GM23338 (cell line): ENCODE measurements at regions not wholly inside any gene's neighbourhood (a gene's known extent, or its start where the extent isn't known, plus 50 kb on each side); places are given as distances from the start of the nearest gene placed in this dataset.

Experiments
- ATAC-seq: fragments of 200-7000 bp; cut with Tn5 transposase; 3 replicates; pipeline ENCODE4 v1.9.1; 2020
- DNase-seq: peaks from one replicate; pipeline ENCODE4 v3.0.0-alpha.2; 2015; ENCODE audit warnings: low spot score
- H2AFZ ChIP-seq: fragments of 200-600 bp; sonication (generic); 2 replicates; pipeline ENCODE4 v1.8.0; 2016; ENCODE audit warnings: antibody characterized with exemption, mild to moderate bottlenecking, moderate library complexity
- H3F3A ChIP-seq: fragments of 200-600 bp; sonication (generic); replicated peaks from 2 replicates; pipeline ENCODE4 v1.8.0; 2017; ENCODE audit warnings: antibody characterized with exemption, mixed run types, low read depth
- H3K27ac ChIP-seq: fragments of 200-600 bp; sonication (generic); 2 replicates; pipeline ENCODE4 v1.6.1; 2016; ENCODE audit warnings: low read depth
- H3K27me3 ChIP-seq: fragments of 200-600 bp; sonication (generic); 2 replicates; pipeline ENCODE4 v1.8.0; 2016; ENCODE audit warnings: mild to moderate bottlenecking, mixed run types, moderate library complexity; ENCODE audit not compliant: insufficient read depth
- H3K36me3 ChIP-seq: fragments of 200-600 bp; sonication (generic); 2 replicates; pipeline ENCODE4 v1.8.0; 2016; ENCODE audit warnings: mild to moderate bottlenecking; ENCODE audit not compliant: insufficient read depth
- H3K4me1 ChIP-seq: fragments of 200-600 bp; sonication (generic); 2 replicates; pipeline ENCODE4 v1.8.0; 2016; ENCODE audit warnings: mild to moderate bottlenecking, moderate library complexity; ENCODE audit not compliant: insufficient read depth
- H3K4me2 ChIP-seq: fragments of 200-600 bp; sonication (generic); 2 replicates; pipeline ENCODE4 v1.7.1; 2017; ENCODE audit warnings: mixed run types
- H3K4me3 ChIP-seq: fragments of 200-600 bp; sonication (generic); 2 replicates; pipeline ENCODE4 v1.6.1; 2016; ENCODE audit warnings: mixed run types
- H3K79me2 ChIP-seq: fragments of 200-600 bp; sonication (generic); replicated peaks from 2 replicates; pipeline ENCODE4 v1.8.0; 2017; ENCODE audit warnings: mild to moderate bottlenecking; ENCODE audit not compliant: insufficient read depth
- H3K9me2 ChIP-seq: fragments of 200-600 bp; sonication (generic); 2 replicates; pipeline ENCODE4 v1.8.0; 2017; ENCODE audit not compliant: insufficient read depth
- H4K20me1 ChIP-seq: fragments of 200-600 bp; sonication (generic); replicated peaks from 2 replicates; pipeline ENCODE4 v1.8.0; 2017; ENCODE audit warnings: mild to moderate bottlenecking; ENCODE audit not compliant: insufficient read depth
- H3K27ac Mint-ChIP-seq: 2 replicates; pipeline ENCODE4 v1.8.0; 2020; ENCODE audit warnings: inconsistent platforms, mild to moderate bottlenecking, moderate library complexity, mixed read lengths
- H3K27me3 Mint-ChIP-seq: 3 replicates; pipeline ENCODE4 v1.8.0; 2022; ENCODE audit warnings: low read depth, mild to moderate bottlenecking, moderate library complexity, mixed read lengths, inconsistent platforms; ENCODE audit not compliant: insufficient read depth, poor library complexity
- H3K36me3 Mint-ChIP-seq: 3 replicates; pipeline ENCODE4 v1.8.0; 2021; ENCODE audit warnings: low read depth, mild to moderate bottlenecking, inconsistent platforms, moderate library complexity, mixed read lengths
- H3K4me1 Mint-ChIP-seq: 3 replicates; pipeline ENCODE4 v1.8.0; 2020; ENCODE audit warnings: mild to moderate bottlenecking, inconsistent platforms, mixed read lengths
- H3K4me3 Mint-ChIP-seq: 3 replicates; pipeline ENCODE4 v1.8.0; 2021; ENCODE audit warnings: moderate library complexity, mild to moderate bottlenecking, inconsistent platforms, mixed read lengths
- H3K9me3 Mint-ChIP-seq: 3 replicates; pipeline ENCODE4 v1.8.0; 2020; ENCODE audit warnings: moderate library complexity, mild to moderate bottlenecking, inconsistent platforms, mixed read lengths
- CREB1 ChIP-seq: fragments of 250-450 bp; sonication (Bioruptor Pico); IDR thresholded peaks from 2 replicates; pipeline ENCODE4 v1.5.0; 2020; ENCODE audit warnings: low read depth, mild to moderate bottlenecking, moderate library complexity
- EZH2phosphoT487 ChIP-seq: fragments of 200-600 bp; sonication (generic); IDR thresholded peaks from one replicate; pipeline ENCODE4 v1.8.1; 2018; ENCODE audit warnings: antibody characterized with exemption; ENCODE audit not compliant: unreplicated experiment
- NANOG ChIP-seq: IDR thresholded peaks from 2 replicates; pipeline ENCODE4 v1.6.1; 2016; ENCODE audit warnings: antibody characterized with exemption, borderline replicate concordance
- POLR2AphosphoS5 ChIP-seq: IDR thresholded peaks from 2 replicates; pipeline ENCODE4 v1.6.1; 2016; ENCODE audit warnings: antibody characterized with exemption, low read depth
- REST ChIP-seq: IDR thresholded peaks from one replicate; pipeline ENCODE4 v1.6.1; 2018; ENCODE audit warnings: antibody characterized with exemption; ENCODE audit not compliant: unreplicated experiment
- STAT1 ChIP-seq: IDR thresholded peaks from one replicate; pipeline ENCODE4 v1.6.1; 2016; ENCODE audit warnings: antibody characterized with exemption; ENCODE audit not compliant: unreplicated experiment
- ZNF462 ChIP-seq: fragments of 250-450 bp; sonication (Bioruptor Pico); IDR thresholded peaks from 2 replicates; pipeline ENCODE4 v1.5.0; 2020; ENCODE audit warnings: mild to moderate bottlenecking, moderate library complexity

GRCh38 chr5:8123559-8123958, 254.6 kb downstream of the MTRR start (continued):
- TF ChIP-seq ZNF462: no peak
- no peak for TF ChIP-seq CREB1 (CRISPR knock-in tag)
- no peak for TF ChIP-seq EZH2phosphoT487

- Histone ChIP-seq H3K79me2 (no peaks in the 10 kb centered on the region), H3K36me3 (no peaks in the 10 kb centered on the region), H4K20me1 (no peaks in the 10 kb centered on the region), H3K4me3 (no peak overlapping the region), H3K9me2 (no peaks in the 10 kb centered on the region), H2AFZ (no peak overlapping the region), H3F3A (no peaks in the 10 kb centered on the region), H3K4me2 (no peak overlapping the region), H3K27ac (no peak overlapping the region), H3K27me3 (no peaks in the 10 kb centered on the region), H3K4me1 (no peaks in the 10 kb centered on the region)
- H3K27ac Mint-ChIP-seq: no peak overlapping the region
- H3K27me3 Mint-ChIP-seq: peaks cover 3% of the 10 kb centered on the region
- ATAC-seq (no peak), DNase-seq (no peak)
- H3K9me3 Mint-ChIP-seq: no peaks in the 10 kb centered on the region
- no peaks in the 10 kb centered on the region for H3K36me3 Mint-ChIP-seq
- no peak overlapping the region for H3K4me3 Mint-ChIP-seq
- H3K4me1 Mint-ChIP-seq: no peaks in the 10 kb centered on the region
- TF ChIP-seq ZNF462: no peak
- no peak for TF ChIP-seq REST
- TF ChIP-seq STAT1: no peak
- no peak for TF ChIP-seq POLR2AphosphoS5
- TF ChIP-seq CREB1 (CRISPR knock-in tag): no peak
- TF ChIP-seq NANOG: no peak
These were observed 265.7 kb downstream of the MTRR start for GRCh38 chr5:8134609-8135008.
